IMR-90 (cell line): ENCODE measurements at regions not wholly inside any gene's neighbourhood (a gene's known extent, or its start where the extent isn't known, plus 50 kb on each side); places are given as distances from the start of the nearest gene placed in this dataset.

ENCODE experiments used
- ATAC-seq: fragments of 200-7000 bp; cut with Tn5 transposase; 2 replicates; pipeline ENCODE4 v1.9.1; 2020; ENCODE audit warnings: low read depth, mild to moderate bottlenecking, moderate library complexity
- BruUV-seq: library from RNA; stranded (reverse); fragments of 400-500 nt; replicated peaks from 2 replicates; lab custom pipeline; 2021; lab: Mats Ljungman, UMichigan
- CTCF ChIA-PET: fragments of 300-600 bp; formaldehyde crosslinking; extraction: SDS; loops from one replicate; lab custom pipeline; 2021; ENCODE audit warnings: antibody characterized with exemption; lab: Yijun Ruan, JAX
- POLR2A ChIA-PET: fragments of 300-600 bp; sonication (Branson Sonifier 250); formaldehyde crosslinking; loops from one replicate; lab custom pipeline; 2022; ENCODE audit warnings: antibody characterized with exemption; ENCODE audit not compliant: unreplicated experiment; lab: Charles Lee
- DNase-seq: peaks from one replicate; pipeline ENCODE4 v3.0.0; 2013
- H2AFZ ChIP-seq: replicated peaks from 2 replicates; pipeline ENCODE3; 2013; ENCODE audit warnings: low read length, mild to moderate bottlenecking; ENCODE audit not compliant: poor library complexity
- H2AK5ac ChIP-seq: 2 replicates; pipeline ENCODE4 v1.6.1; 2013; ENCODE audit warnings: low read depth, low read length, inconsistent platforms
- H2AK9ac ChIP-seq: replicated peaks from 2 replicates; pipeline ENCODE3; 2013; ENCODE audit warnings: mild to moderate bottlenecking, low read depth, low read length, moderate library complexity; ENCODE audit not compliant: poor library complexity
- H2BK120ac ChIP-seq: 2 replicates; pipeline ENCODE4 v1.6.1; 2013; ENCODE audit warnings: low read depth, low read length, inconsistent platforms
- H2BK15ac ChIP-seq: 3 replicates; pipeline ENCODE4 v1.6.1; 2013; ENCODE audit warnings: low read depth, low read length, inconsistent platforms
- H2BK20ac ChIP-seq: 2 replicates; pipeline ENCODE4 v1.6.1; 2013; ENCODE audit warnings: low read depth, mild to moderate bottlenecking, inconsistent platforms, low read length, moderate library complexity
- H2BK5ac ChIP-seq: 2 replicates; pipeline ENCODE4 v1.6.1; 2013; ENCODE audit warnings: mild to moderate bottlenecking, low read depth, low read length, inconsistent platforms; ENCODE audit not compliant: poor library complexity, severe bottlenecking
- H3K14ac ChIP-seq: replicated peaks from 2 replicates; pipeline ENCODE4 v1.6.1; 2013; ENCODE audit warnings: low read depth, low read length, inconsistent platforms
- H3K18ac ChIP-seq: 2 replicates; pipeline ENCODE4 v1.6.1; 2013; ENCODE audit warnings: low read depth, low read length, control low read depth
- H3K23ac ChIP-seq: 2 replicates; pipeline ENCODE4 v1.6.1; 2013; ENCODE audit warnings: low read depth, low read length, inconsistent platforms
- H3K27ac ChIP-seq: 2 replicates; pipeline ENCODE4 v1.5.1; 2013; ENCODE audit warnings: mild to moderate bottlenecking, control low read depth, low read length; ENCODE audit not compliant: insufficient read depth
- H3K27me3 ChIP-seq: 2 replicates; pipeline ENCODE4 v1.6.1; 2013; ENCODE audit warnings: low read length; ENCODE audit not compliant: control insufficient read depth, insufficient read depth
- H3K36me3 ChIP-seq: 2 replicates; pipeline ENCODE4 v1.6.1; 2013; ENCODE audit warnings: low read length, mixed read lengths; ENCODE audit not compliant: control insufficient read depth, insufficient read depth
- H3K4ac ChIP-seq: 2 replicates; pipeline ENCODE4 v1.6.1; 2013; ENCODE audit warnings: low read depth, low read length, inconsistent platforms
- H3K4me1 ChIP-seq: 2 replicates; pipeline ENCODE4 v1.6.1; 2013; ENCODE audit warnings: low read length, mixed read lengths; ENCODE audit not compliant: control insufficient read depth, insufficient read depth
- H3K4me2 ChIP-seq: 2 replicates; pipeline ENCODE4 v1.6.1; 2013; ENCODE audit warnings: low read depth, mild to moderate bottlenecking, control low read depth, low read length, moderate library complexity
- H3K4me3 ChIP-seq: 2 replicates; pipeline ENCODE4 v1.5.1; 2013; ENCODE audit warnings: low read depth, mild to moderate bottlenecking, control low read depth, low read length, moderate library complexity; ENCODE audit not compliant: insufficient read depth
- H3K56ac ChIP-seq: 2 replicates; pipeline ENCODE4 v1.6.1; 2013; ENCODE audit warnings: low read length, inconsistent platforms; ENCODE audit not compliant: insufficient read depth; ENCODE audit errors: extremely low read depth
- H3K79me1 ChIP-seq, 2 experiments: 2 replicates each; pipeline ENCODE4 v1.6.1; 2013; ENCODE audit warnings: low read length in 2 of 2, inconsistent platforms in 1 of 2, low read depth in 1 of 2
- H3K9ac ChIP-seq: 2 replicates; pipeline ENCODE4 v1.6.1; 2013; ENCODE audit warnings: low read depth, low read length, control low read depth
- H3K9me1 ChIP-seq: 2 replicates; pipeline ENCODE4 v1.6.1; 2013; ENCODE audit warnings: low read length, inconsistent platforms; ENCODE audit not compliant: insufficient read depth
- H3K9me3 ChIP-seq: 2 replicates; pipeline ENCODE4 v1.6.1; 2013; ENCODE audit warnings: low read length; ENCODE audit not compliant: control insufficient read depth, insufficient read depth
- H4K20me1 ChIP-seq: 2 replicates; pipeline ENCODE4 v1.6.1; 2013; ENCODE audit warnings: low read length, inconsistent platforms; ENCODE audit not compliant: insufficient read depth
- H4K5ac ChIP-seq: 2 replicates; pipeline ENCODE4 v1.6.1; 2013; ENCODE audit warnings: mild to moderate bottlenecking, low read depth, low read length, control low read depth
- H4K8ac ChIP-seq, 2 experiments: 2 replicates each; pipeline ENCODE4 v1.6.1; 2013; ENCODE audit warnings: low read depth in 2 of 2, low read length in 2 of 2, control low read depth in 1 of 2, inconsistent platforms in 1 of 2
- H4K91ac ChIP-seq: 2 replicates; pipeline ENCODE4 v1.6.1; 2013; ENCODE audit warnings: low read depth, low read length, inconsistent platforms; ENCODE audit not compliant: insufficient read depth
- CHD1 ChIP-seq: IDR thresholded peaks from 2 replicates; pipeline ENCODE4 v1.6.1; 2012; ENCODE audit warnings: low read depth, low read length, improper control_type of control experiment
- CTCF ChIP-seq: conservative IDR thresholded peaks from 2 replicates; pipeline ENCODE4 v1.5.1; 2012; ENCODE audit warnings: mild to moderate bottlenecking, low read depth, low read length, improper control_type of control experiment
- ELK1 ChIP-seq: fragments of 150-350 bp; IDR thresholded peaks from 2 replicates; pipeline ENCODE4 v1.6.1; 2016; ENCODE audit warnings: low read depth, mild to moderate bottlenecking, low read length, moderate library complexity, borderline replicate concordance
- MAFK ChIP-seq: IDR thresholded peaks from 2 replicates; pipeline ENCODE4 v1.6.1; 2012; ENCODE audit warnings: low read depth, low read length, improper control_type of control experiment
- MXI1 ChIP-seq: IDR thresholded peaks from 2 replicates; pipeline ENCODE4 v1.6.1; 2012; ENCODE audit warnings: low read depth, mild to moderate bottlenecking, low read length, moderate library complexity, borderline replicate concordance
- NFE2L2 ChIP-seq: fragments of 150-350 bp; IDR thresholded peaks from 2 replicates; pipeline ENCODE4 v1.6.1; 2016; ENCODE audit warnings: low read depth, mild to moderate bottlenecking, low read length
- POLR2A ChIP-seq: IDR thresholded peaks from 2 replicates; pipeline ENCODE4 v1.6.1; 2012; ENCODE audit warnings: mild to moderate bottlenecking, low read depth, low read length
- RAD21 ChIP-seq: IDR thresholded peaks from 2 replicates; pipeline ENCODE4 v1.6.1; 2012; ENCODE audit warnings: low read length, improper control_type of control experiment
- RCOR1 ChIP-seq: IDR thresholded peaks from 2 replicates; pipeline ENCODE4 v1.6.1; 2012; ENCODE audit warnings: mild to moderate bottlenecking, low read length, improper control_type of control experiment; ENCODE audit not compliant: insufficient replicate concordance
- RFX5 ChIP-seq: IDR thresholded peaks from 2 replicates; pipeline ENCODE4 v1.8.0; 2012; ENCODE audit warnings: low read depth, mild to moderate bottlenecking, low read length, moderate library complexity
- SMC3 ChIP-seq: fragments of 150-350 bp; IDR thresholded peaks from 2 replicates; pipeline ENCODE4 v1.6.1; 2016; ENCODE audit warnings: low read depth, mild to moderate bottlenecking, antibody characterized with exemption, low read length, moderate library complexity
- WGBS, 2 experiments: methylation state at CpG; one replicate each; pipeline versions ENCODE4 v1.1.5 to v1.1.7; 2013; ENCODE audit warnings: missing lambda C conversion rate in 2 of 2; ENCODE audit not compliant: insufficient read length in 1 of 2; ENCODE audit errors: extremely low coverage in 2 of 2; 5-methylcytosine and 5-hydroxymethylcytosine counted together
- dilution Hi-C: fragments of 300-500 bp; cut with HindIII; formaldehyde crosslinking; loops from one replicate; pipeline ENCODE4 v1.14.3; 2018; ENCODE audit warnings: low sequenced_read_pairs; ENCODE audit not compliant: unreplicated experiment
- in situ Hi-C: fragments of 300-500 bp; cut with MboI; formaldehyde crosslinking; loops from 3 replicates; pipeline ENCODE4 v1.14.3; 2019; ENCODE audit warnings: low sequenced_read_pairs, inconsistent platforms, mixed read lengths
- intact Hi-C: fragments of 100-400 bp; cut with micrococcal nuclease; formaldehyde crosslinking; loops from 2 replicates; pipeline ENCODE4 v1.10.0; 2022

GRCh38 chr13:111516712-111517640, 196.5 kb downstream of the TEX29 start:
- Histone ChIP-seq H3K56ac (no peak overlapping the region), H3K4me3 (no peak overlapping the region), H3K4ac (no peak overlapping the region), H3K9me1 (no peaks in the 10 kb centered on the region), H4K20me1 (no peaks in the 10 kb centered on the region), H2AK5ac (no peak overlapping the region), H4K91ac (no peak overlapping the region), H3K4me1 (no peaks in the 10 kb centered on the region), H2BK15ac (no peak overlapping the region), H3K9ac (no peak overlapping the region), H3K79me1 (no peaks in the 10 kb centered on the region), H3K36me3 (no peaks in the 10 kb centered on the region), H2BK5ac (no peak overlapping the region), H3K9me3 (peaks cover 48% of the 10 kb centered on the region), H3K23ac (no peak overlapping the region), H3K14ac (no peak overlapping the region), H2BK20ac (no peak overlapping the region), H3K4me2 (no peak overlapping the region), H2AFZ (no peak overlapping the region), H3K27me3 (no peaks in the 10 kb centered on the region), H2BK120ac (no peak overlapping the region), H3K27ac (no peak overlapping the region), H4K5ac (no peak overlapping the region), H2AK9ac (no peak overlapping the region), H3K18ac (no peak overlapping the region), H4K8ac (no peak overlapping the region)
- WGBS, 2 experiments, result 46% methylated on average over 8 of the region's 28 CpGs; no CpG with 5 or more reads in 1 of the 2 experiments
- DNase-seq, result no peak
- in situ Hi-C loops, result no loop called here
- ChIA-PET POLR2A (no interaction called here), CTCF (no interaction called here)
- no peak for TF ChIP-seq MAFK
- TF ChIP-seq NFE2L2, result no peak
- no peak for TF ChIP-seq RCOR1
- TF ChIP-seq MXI1, result no peak
- TF ChIP-seq POLR2A, result no peak
- TF ChIP-seq RFX5, result no peak
- TF ChIP-seq CHD1, result no peak
- no peak for TF ChIP-seq ELK1
- no peak for TF ChIP-seq RAD21
- no peak for TF ChIP-seq SMC3
- no peak for TF ChIP-seq CTCF
- no TSS peak for BruUV-seq
- dilution Hi-C loops, result no loop called here
- ATAC-seq, result no peak
- intact Hi-C loops, result no loop called here
